ENCODE measurements at regions not wholly inside any gene's neighbourhood (a gene's known extent, or its start where the extent isn't known, plus 50 kb on each side); places are given as distances from the start of the nearest gene placed in this dataset.

DNA sequence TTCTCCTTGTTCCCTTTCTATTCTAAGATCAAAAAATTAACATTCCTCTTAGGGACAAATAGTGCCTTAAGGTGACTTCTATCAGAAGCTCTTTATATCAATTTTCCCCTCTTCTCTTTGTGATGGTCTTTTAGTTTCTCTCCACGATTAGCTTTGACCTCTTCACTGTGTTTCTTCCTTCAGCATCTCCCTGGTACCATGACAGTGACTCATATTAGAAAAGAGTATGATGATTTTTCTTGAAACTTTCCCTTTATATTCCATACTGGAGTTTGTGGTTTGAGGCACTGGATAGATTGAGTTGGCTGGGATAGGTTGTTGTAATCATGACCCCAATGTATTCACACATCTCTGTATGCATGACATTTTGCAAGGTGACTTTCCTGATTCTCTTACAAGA, 335.6 kb upstream of the GLI3 start:
- Histone ChIP-seq H4K20me1 (ENCODE audit: insufficient read depth) (no peaks in the 10 kb centered on the region), H3K27ac (ENCODE audit: low read length) (no peak overlapping the region), H3K36me3 (ENCODE audit: insufficient read depth, low read length) (no peaks in the 10 kb centered on the region), H3K27me3 (ENCODE audit: insufficient read depth, low read depth, low read length) (no peaks in the 10 kb centered on the region), H3K4me2 (ENCODE audit: low read length) (no peak overlapping the region), H3K4me3 (ENCODE audit: low read length) (no peak overlapping the region), H3F3A (ENCODE audit: insufficient read depth, low read length, poor library complexity, severe bottlenecking) (no peaks in the 10 kb centered on the region), H3K79me2 (replicated peaks; ENCODE audit: insufficient read depth, low read length) (no peaks in the 10 kb centered on the region), H2AFZ (ENCODE audit: low read depth, low read length) (no peak overlapping the region), H3K9me2 (ENCODE audit: insufficient read depth, low read length) (no peaks in the 10 kb centered on the region), H3K9me3 (ENCODE audit: low read length) (no peaks in the 10 kb centered on the region), H3K9ac (ENCODE audit: low read length) (no peak overlapping the region)
- TF ChIP-seq RAD21 (conservative IDR thresholded peaks at IDR 0.05) (no peak), EZH2 (IDR thresholded peaks at IDR 0.05; ENCODE audit: borderline replicate concordance, insufficient read depth, low read length, poor library complexity, severe bottlenecking) (no peak), SMC3 (conservative IDR thresholded peaks at IDR 0.05; ENCODE audit: poor library complexity) (no peak), MXI1 (conservative IDR thresholded peaks at IDR 0.05; ENCODE audit: poor library complexity, severe bottlenecking) (no peak), TAF1 (IDR thresholded peaks at IDR 0.05; ENCODE audit: low read depth) (no peak), POLR2AphosphoS5 (IDR thresholded peaks at IDR 0.05) (no peak), EP300 (conservative IDR thresholded peaks at IDR 0.05; ENCODE audit: poor library complexity, severe bottlenecking) (no peak)
- TF ChIP-seq, protein P1, sequence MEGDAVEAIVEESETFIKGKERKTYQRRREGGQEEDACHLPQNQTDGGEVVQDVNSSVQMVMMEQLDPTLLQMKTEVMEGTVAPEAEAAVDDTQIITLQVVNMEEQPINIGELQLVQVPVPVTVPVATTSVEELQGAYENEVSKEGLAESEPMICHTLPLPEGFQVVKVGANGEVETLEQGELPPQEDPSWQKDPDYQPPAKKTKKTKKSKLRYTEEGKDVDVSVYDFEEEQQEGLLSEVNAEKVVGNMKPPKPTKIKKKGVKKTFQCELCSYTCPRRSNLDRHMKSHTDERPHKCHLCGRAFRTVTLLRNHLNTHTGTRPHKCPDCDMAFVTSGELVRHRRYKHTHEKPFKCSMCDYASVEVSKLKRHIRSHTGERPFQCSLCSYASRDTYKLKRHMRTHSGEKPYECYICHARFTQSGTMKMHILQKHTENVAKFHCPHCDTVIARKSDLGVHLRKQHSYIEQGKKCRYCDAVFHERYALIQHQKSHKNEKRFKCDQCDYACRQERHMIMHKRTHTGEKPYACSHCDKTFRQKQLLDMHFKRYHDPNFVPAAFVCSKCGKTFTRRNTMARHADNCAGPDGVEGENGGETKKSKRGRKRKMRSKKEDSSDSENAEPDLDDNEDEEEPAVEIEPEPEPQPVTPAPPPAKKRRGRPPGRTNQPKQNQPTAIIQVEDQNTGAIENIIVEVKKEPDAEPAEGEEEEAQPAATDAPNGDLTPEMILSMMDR (IDR thresholded peaks at IDR 0.05; ENCODE audit: poor library complexity, severe bottlenecking), result no peak
- TF ChIP-seq, protein P2, sequence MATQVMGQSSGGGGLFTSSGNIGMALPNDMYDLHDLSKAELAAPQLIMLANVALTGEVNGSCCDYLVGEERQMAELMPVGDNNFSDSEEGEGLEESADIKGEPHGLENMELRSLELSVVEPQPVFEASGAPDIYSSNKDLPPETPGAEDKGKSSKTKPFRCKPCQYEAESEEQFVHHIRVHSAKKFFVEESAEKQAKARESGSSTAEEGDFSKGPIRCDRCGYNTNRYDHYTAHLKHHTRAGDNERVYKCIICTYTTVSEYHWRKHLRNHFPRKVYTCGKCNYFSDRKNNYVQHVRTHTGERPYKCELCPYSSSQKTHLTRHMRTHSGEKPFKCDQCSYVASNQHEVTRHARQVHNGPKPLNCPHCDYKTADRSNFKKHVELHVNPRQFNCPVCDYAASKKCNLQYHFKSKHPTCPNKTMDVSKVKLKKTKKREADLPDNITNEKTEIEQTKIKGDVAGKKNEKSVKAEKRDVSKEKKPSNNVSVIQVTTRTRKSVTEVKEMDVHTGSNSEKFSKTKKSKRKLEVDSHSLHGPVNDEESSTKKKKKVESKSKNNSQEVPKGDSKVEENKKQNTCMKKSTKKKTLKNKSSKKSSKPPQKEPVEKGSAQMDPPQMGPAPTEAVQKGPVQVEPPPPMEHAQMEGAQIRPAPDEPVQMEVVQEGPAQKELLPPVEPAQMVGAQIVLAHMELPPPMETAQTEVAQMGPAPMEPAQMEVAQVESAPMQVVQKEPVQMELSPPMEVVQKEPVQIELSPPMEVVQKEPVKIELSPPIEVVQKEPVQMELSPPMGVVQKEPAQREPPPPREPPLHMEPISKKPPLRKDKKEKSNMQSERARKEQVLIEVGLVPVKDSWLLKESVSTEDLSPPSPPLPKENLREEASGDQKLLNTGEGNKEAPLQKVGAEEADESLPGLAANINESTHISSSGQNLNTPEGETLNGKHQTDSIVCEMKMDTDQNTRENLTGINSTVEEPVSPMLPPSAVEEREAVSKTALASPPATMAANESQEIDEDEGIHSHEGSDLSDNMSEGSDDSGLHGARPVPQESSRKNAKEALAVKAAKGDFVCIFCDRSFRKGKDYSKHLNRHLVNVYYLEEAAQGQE (IDR thresholded peaks at IDR 0.05; ENCODE audit: borderline replicate concordance), result no peak

DNA sequence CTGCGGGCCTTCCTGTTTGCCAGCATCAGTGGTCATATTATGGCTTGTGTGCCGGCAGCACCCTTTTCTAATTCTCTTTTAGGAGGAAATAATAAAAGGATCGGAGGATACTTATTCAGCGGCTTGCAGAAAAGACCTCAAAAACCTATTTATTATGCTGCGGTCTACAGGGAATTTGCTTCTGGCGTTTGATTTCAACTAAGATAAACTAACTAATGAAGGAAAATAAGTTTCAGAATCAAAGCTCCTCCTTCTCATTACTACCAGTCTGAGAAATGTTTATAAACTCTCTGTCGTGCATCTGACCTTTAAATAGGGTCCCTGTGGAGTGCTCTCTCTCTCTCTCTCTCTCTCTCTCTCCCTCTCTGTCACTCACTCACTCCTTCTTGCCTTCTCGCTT, 335.0 kb upstream of the GLI3 start:
- Histone ChIP-seq H3K79me2 (replicated peaks; ENCODE audit: insufficient read depth, low read length) (no peaks in the 10 kb centered on the region), H3K36me3 (ENCODE audit: insufficient read depth, low read length) (no peaks in the 10 kb centered on the region), H3K27ac (ENCODE audit: low read length) (no peak overlapping the region), H3K4me3 (ENCODE audit: low read length) (no peak overlapping the region), H3K4me2 (ENCODE audit: low read length) (no peak overlapping the region), H3K9me2 (ENCODE audit: insufficient read depth, low read length) (no peaks in the 10 kb centered on the region), H3F3A (ENCODE audit: insufficient read depth, low read length, poor library complexity, severe bottlenecking) (no peaks in the 10 kb centered on the region), H3K27me3 (ENCODE audit: insufficient read depth, low read depth, low read length) (no peaks in the 10 kb centered on the region), H4K20me1 (ENCODE audit: insufficient read depth) (no peaks in the 10 kb centered on the region), H3K9me3 (ENCODE audit: low read length) (no peaks in the 10 kb centered on the region), H3K9ac (ENCODE audit: low read length) (no peak overlapping the region), H2AFZ (ENCODE audit: low read depth, low read length) (no peak overlapping the region)
- TF ChIP-seq, protein P1 (IDR thresholded peaks at IDR 0.05; ENCODE audit: poor library complexity, severe bottlenecking), result no peak
- no peak for TF ChIP-seq EP300 (conservative IDR thresholded peaks at IDR 0.05; ENCODE audit: poor library complexity, severe bottlenecking)
- TF ChIP-seq MXI1 (conservative IDR thresholded peaks at IDR 0.05; ENCODE audit: poor library complexity, severe bottlenecking), result no peak
- TF ChIP-seq POLR2AphosphoS5 (IDR thresholded peaks at IDR 0.05), result no peak
- no peak for TF ChIP-seq SMC3 (conservative IDR thresholded peaks at IDR 0.05; ENCODE audit: poor library complexity)
- TF ChIP-seq RAD21 (conservative IDR thresholded peaks at IDR 0.05), result no peak
- TF ChIP-seq, protein P2 (IDR thresholded peaks at IDR 0.05; ENCODE audit: borderline replicate concordance), result no peak
- TF ChIP-seq TAF1 (IDR thresholded peaks at IDR 0.05; ENCODE audit: low read depth), result no peak
- TF ChIP-seq EZH2 (IDR thresholded peaks at IDR 0.05; ENCODE audit: borderline replicate concordance, insufficient read depth, low read length, poor library complexity, severe bottlenecking), result no peak

All from neural cell (in vitro differentiated cells).